AG09309 (cell line): ENCODE measurements at regions not wholly inside any gene's neighbourhood (a gene's known extent, or its start where the extent isn't known, plus 50 kb on each side); places are given as distances from the start of the nearest gene placed in this dataset.
A peak's percentile ranks its signal among the peaks of the same experiment; 100 is the strongest.

Source experiments
- DNase-seq: peaks from one replicate; pipeline ENCODE4 v3.0.0-alpha.2; 2010; ENCODE audit warnings: low read depth
- H3K4me3 ChIP-seq: 2 replicates; pipeline ENCODE4 v1.5.1; 2011; ENCODE audit warnings: mild to moderate bottlenecking, low read depth, low read length, moderate library complexity; ENCODE audit not compliant: control insufficient read depth
- CTCF ChIP-seq: IDR thresholded peaks from 2 replicates; pipeline ENCODE4 v1.5.1; 2011; ENCODE audit warnings: mild to moderate bottlenecking, low read depth, low read length, inconsistent platforms; ENCODE audit not compliant: insufficient read depth, control insufficient read depth; ENCODE audit errors: missing control alignments

GRCh38 chr7:86942081-86942480, 117.4 kb downstream of the ELAPOR2 start:
- no peak for DNase-seq
- H3K4me3 ChIP-seq: no peak overlapping the region
- TF ChIP-seq CTCF: no peak

- peak; percentile 64 for TF ChIP-seq CTCF
- H3K4me3 ChIP-seq: no peak overlapping the region
- DNase-seq: peak; percentile 14
These were observed 120.1 kb downstream of the ELAPOR2 start for GRCh38 chr7:86939197-86939814.

GRCh38 chr7:86937363-86937878, 122.0 kb downstream of the ELAPOR2 start:
- TF ChIP-seq CTCF: no peak
- H3K4me3 ChIP-seq: no peak overlapping the region
- DNase-seq: no peak

- no peak for TF ChIP-seq CTCF
- DNase-seq: no peak
- H3K4me3 ChIP-seq: no peak overlapping the region
These were observed 126.1 kb downstream of the ELAPOR2 start for GRCh38 chr7:86933295-86933845.

GRCh38 chr7:86932038-86932512, 127.4 kb downstream of the ELAPOR2 start:
- no peak for TF ChIP-seq CTCF
- DNase-seq: peak; percentile 92
- H3K4me3 ChIP-seq: no peak overlapping the region

- no peak for DNase-seq
- no peak overlapping the region for H3K4me3 ChIP-seq
- no peak for TF ChIP-seq CTCF
These were observed 128.0 kb downstream of the ELAPOR2 start for GRCh38 chr7:86931439-86931838.
